IMR-90 (cell line): ENCODE measurements at regions not wholly inside any gene's neighbourhood (a gene's known extent, or its start where the extent isn't known, plus 50 kb on each side); places are given as distances from the start of the nearest gene placed in this dataset.

Experiments used
- ATAC-seq: fragments of 200-7000 bp; cut with Tn5 transposase; 2 replicates; pipeline ENCODE4 v1.9.1; 2020; ENCODE audit warnings: low read depth, mild to moderate bottlenecking, moderate library complexity
- BruUV-seq: library from RNA; stranded (reverse); fragments of 400-500 nt; replicated peaks from 2 replicates; lab custom pipeline; 2021; lab: Mats Ljungman, UMichigan
- CTCF ChIA-PET: fragments of 300-600 bp; formaldehyde crosslinking; extraction: SDS; loops from one replicate; lab custom pipeline; 2021; ENCODE audit warnings: antibody characterized with exemption; lab: Yijun Ruan, JAX
- POLR2A ChIA-PET: fragments of 300-600 bp; sonication (Branson Sonifier 250); formaldehyde crosslinking; loops from one replicate; lab custom pipeline; 2022; ENCODE audit warnings: antibody characterized with exemption; ENCODE audit not compliant: unreplicated experiment; lab: Charles Lee
- DNase-seq: peaks from one replicate; pipeline ENCODE4 v3.0.0; 2013
- H2AFZ ChIP-seq: replicated peaks from 2 replicates; pipeline ENCODE3; 2013; ENCODE audit warnings: low read length, mild to moderate bottlenecking; ENCODE audit not compliant: poor library complexity
- H2AK5ac ChIP-seq: 2 replicates; pipeline ENCODE4 v1.6.1; 2013; ENCODE audit warnings: low read depth, low read length, inconsistent platforms
- H2AK9ac ChIP-seq: replicated peaks from 2 replicates; pipeline ENCODE3; 2013; ENCODE audit warnings: mild to moderate bottlenecking, low read depth, low read length, moderate library complexity; ENCODE audit not compliant: poor library complexity
- H2BK120ac ChIP-seq: 2 replicates; pipeline ENCODE4 v1.6.1; 2013; ENCODE audit warnings: low read depth, low read length, inconsistent platforms
- H2BK15ac ChIP-seq: 3 replicates; pipeline ENCODE4 v1.6.1; 2013; ENCODE audit warnings: low read depth, low read length, inconsistent platforms
- H2BK20ac ChIP-seq: 2 replicates; pipeline ENCODE4 v1.6.1; 2013; ENCODE audit warnings: low read depth, mild to moderate bottlenecking, inconsistent platforms, low read length, moderate library complexity
- H2BK5ac ChIP-seq: 2 replicates; pipeline ENCODE4 v1.6.1; 2013; ENCODE audit warnings: mild to moderate bottlenecking, low read depth, low read length, inconsistent platforms; ENCODE audit not compliant: poor library complexity, severe bottlenecking
- H3K14ac ChIP-seq: replicated peaks from 2 replicates; pipeline ENCODE4 v1.6.1; 2013; ENCODE audit warnings: low read depth, low read length, inconsistent platforms
- H3K18ac ChIP-seq: 2 replicates; pipeline ENCODE4 v1.6.1; 2013; ENCODE audit warnings: low read depth, low read length, control low read depth
- H3K23ac ChIP-seq: 2 replicates; pipeline ENCODE4 v1.6.1; 2013; ENCODE audit warnings: low read depth, low read length, inconsistent platforms
- H3K27ac ChIP-seq: 2 replicates; pipeline ENCODE4 v1.5.1; 2013; ENCODE audit warnings: mild to moderate bottlenecking, control low read depth, low read length; ENCODE audit not compliant: insufficient read depth
- H3K27me3 ChIP-seq: 2 replicates; pipeline ENCODE4 v1.6.1; 2013; ENCODE audit warnings: low read length; ENCODE audit not compliant: control insufficient read depth, insufficient read depth
- H3K36me3 ChIP-seq: 2 replicates; pipeline ENCODE4 v1.6.1; 2013; ENCODE audit warnings: low read length, mixed read lengths; ENCODE audit not compliant: control insufficient read depth, insufficient read depth
- H3K4ac ChIP-seq: 2 replicates; pipeline ENCODE4 v1.6.1; 2013; ENCODE audit warnings: low read depth, low read length, inconsistent platforms
- H3K4me1 ChIP-seq: 2 replicates; pipeline ENCODE4 v1.6.1; 2013; ENCODE audit warnings: low read length, mixed read lengths; ENCODE audit not compliant: control insufficient read depth, insufficient read depth
- H3K4me2 ChIP-seq: 2 replicates; pipeline ENCODE4 v1.6.1; 2013; ENCODE audit warnings: low read depth, mild to moderate bottlenecking, control low read depth, low read length, moderate library complexity
- H3K4me3 ChIP-seq: 2 replicates; pipeline ENCODE4 v1.5.1; 2013; ENCODE audit warnings: low read depth, mild to moderate bottlenecking, control low read depth, low read length, moderate library complexity; ENCODE audit not compliant: insufficient read depth
- H3K56ac ChIP-seq: 2 replicates; pipeline ENCODE4 v1.6.1; 2013; ENCODE audit warnings: low read length, inconsistent platforms; ENCODE audit not compliant: insufficient read depth; ENCODE audit errors: extremely low read depth
- H3K79me1 ChIP-seq, 2 experiments: 2 replicates each; pipeline ENCODE4 v1.6.1; 2013; ENCODE audit warnings: low read length in 2 of 2, inconsistent platforms in 1 of 2, low read depth in 1 of 2
- H3K9ac ChIP-seq: 2 replicates; pipeline ENCODE4 v1.6.1; 2013; ENCODE audit warnings: low read depth, low read length, control low read depth
- H3K9me1 ChIP-seq: 2 replicates; pipeline ENCODE4 v1.6.1; 2013; ENCODE audit warnings: low read length, inconsistent platforms; ENCODE audit not compliant: insufficient read depth
- H3K9me3 ChIP-seq: 2 replicates; pipeline ENCODE4 v1.6.1; 2013; ENCODE audit warnings: low read length; ENCODE audit not compliant: control insufficient read depth, insufficient read depth
- H4K20me1 ChIP-seq: 2 replicates; pipeline ENCODE4 v1.6.1; 2013; ENCODE audit warnings: low read length, inconsistent platforms; ENCODE audit not compliant: insufficient read depth
- H4K5ac ChIP-seq: 2 replicates; pipeline ENCODE4 v1.6.1; 2013; ENCODE audit warnings: mild to moderate bottlenecking, low read depth, low read length, control low read depth
- H4K8ac ChIP-seq, 2 experiments: 2 replicates each; pipeline ENCODE4 v1.6.1; 2013; ENCODE audit warnings: low read depth in 2 of 2, low read length in 2 of 2, control low read depth in 1 of 2, inconsistent platforms in 1 of 2
- H4K91ac ChIP-seq: 2 replicates; pipeline ENCODE4 v1.6.1; 2013; ENCODE audit warnings: low read depth, low read length, inconsistent platforms; ENCODE audit not compliant: insufficient read depth
- BHLHE40 ChIP-seq: fragments of 150-350 bp; IDR thresholded peaks from 2 replicates; pipeline ENCODE4 v1.6.1; 2016; ENCODE audit warnings: mild to moderate bottlenecking, low read depth, low read length
- CTCF ChIP-seq: conservative IDR thresholded peaks from 2 replicates; pipeline ENCODE4 v1.5.1; 2012; ENCODE audit warnings: mild to moderate bottlenecking, low read depth, low read length, improper control_type of control experiment
- MAFK ChIP-seq: IDR thresholded peaks from 2 replicates; pipeline ENCODE4 v1.6.1; 2012; ENCODE audit warnings: low read depth, low read length, improper control_type of control experiment
- NFE2L2 ChIP-seq: fragments of 150-350 bp; IDR thresholded peaks from 2 replicates; pipeline ENCODE4 v1.6.1; 2016; ENCODE audit warnings: low read depth, mild to moderate bottlenecking, low read length
- USF2 ChIP-seq: fragments of 150-350 bp; IDR thresholded peaks from 2 replicates; pipeline ENCODE4 v1.6.1; 2017; ENCODE audit warnings: mild to moderate bottlenecking, antibody characterized with exemption, low read length, low read depth
- WGBS, 2 experiments: methylation state at CpG; one replicate each; pipeline versions ENCODE4 v1.1.5 to v1.1.7; 2013; ENCODE audit warnings: missing lambda C conversion rate in 2 of 2; ENCODE audit not compliant: insufficient read length in 1 of 2; ENCODE audit errors: extremely low coverage in 2 of 2; 5-methylcytosine and 5-hydroxymethylcytosine counted together
- dilution Hi-C: fragments of 300-500 bp; cut with HindIII; formaldehyde crosslinking; loops from one replicate; pipeline ENCODE4 v1.14.3; 2018; ENCODE audit warnings: low sequenced_read_pairs; ENCODE audit not compliant: unreplicated experiment
- in situ Hi-C: fragments of 300-500 bp; cut with MboI; formaldehyde crosslinking; loops from 3 replicates; pipeline ENCODE4 v1.14.3; 2019; ENCODE audit warnings: low sequenced_read_pairs, inconsistent platforms, mixed read lengths
- intact Hi-C: fragments of 100-400 bp; cut with micrococcal nuclease; formaldehyde crosslinking; loops from 2 replicates; pipeline ENCODE4 v1.10.0; 2022

- Histone ChIP-seq H2BK15ac (no peak overlapping the region), H3K4me2 (no peak overlapping the region), H3K4me1 (no peaks in the 10 kb centered on the region), H2AK5ac (no peak overlapping the region), H3K36me3 (no peaks in the 10 kb centered on the region), H2BK5ac (no peak overlapping the region), H2BK120ac (no peak overlapping the region), H3K9ac (no peak overlapping the region), H2AK9ac (no peak overlapping the region), H3K56ac (no peak overlapping the region), H4K20me1 (no peaks in the 10 kb centered on the region), H3K4ac (no peak overlapping the region), H2BK20ac (no peak overlapping the region), H3K9me3 (no peaks in the 10 kb centered on the region), H2AFZ (no peak overlapping the region), H3K18ac (no peak overlapping the region), H3K9me1 (no peaks in the 10 kb centered on the region), H3K27me3 (no peaks in the 10 kb centered on the region), H3K27ac (no peak overlapping the region), H3K14ac (no peak overlapping the region), H3K4me3 (no peak overlapping the region), H4K91ac (no peak overlapping the region), H3K79me1 (no peaks in the 10 kb centered on the region), H4K5ac (no peak overlapping the region), H4K8ac (no peak overlapping the region), H3K23ac (no peak overlapping the region)
- ATAC-seq (no peak), DNase-seq (no peak)
- ChIA-PET CTCF (no interaction called here), POLR2A (no interaction called here)
- in situ Hi-C loops (no loop called here), dilution Hi-C loops (no loop called here), intact Hi-C loops (no loop called here)
- TF ChIP-seq MAFK (no peak), USF2 (no peak), CTCF (no peak), BHLHE40 (no peak), NFE2L2 (no peak)
- no TSS peak for BruUV-seq
- WGBS, 2 experiments: no CpG with 5 or more reads among the region's 1 CpG
Measured at GRCh38 chr3:95731753-95732152, 1082.6 kb upstream of the EPHA6 start.
